ENCODE measurements at regions not wholly inside any gene's neighbourhood (a gene's known extent, or its start where the extent isn't known, plus 50 kb on each side); places are given as distances from the start of the nearest gene placed in this dataset.

GRCh38 chr3:69494185-69494584, 108.3 kb upstream of the FRMD4B start (continued):
- no peak for TF ChIP-seq REST (IDR thresholded peaks at IDR 0.05)
- TF ChIP-seq RARB (CRISPR knock-in tag; IDR thresholded peaks at IDR 0.05): no peak
- no peak for TF ChIP-seq BHLHE40 (IDR thresholded peaks at IDR 0.05; ENCODE audit: low read depth, low read length)
- TF ChIP-seq SREBF2 (IDR thresholded peaks at IDR 0.05): no peak
- no peak for TF ChIP-seq FOSB (CRISPR knock-in tag; IDR thresholded peaks at IDR 0.05)
- TF ChIP-seq ELK1 (IDR thresholded peaks at IDR 0.05; ENCODE audit: low read depth, low read length): no peak
- TF ChIP-seq TP53 (CRISPR knock-in tag; IDR thresholded peaks at IDR 0.05): no peak
- TF ChIP-seq HOXB13 (CRISPR knock-in tag; IDR thresholded peaks at IDR 0.05; ENCODE audit: low read depth): no peak
- no peak for TF ChIP-seq JUN (IDR thresholded peaks at IDR 0.05)
- TF ChIP-seq HMGXB4 (CRISPR knock-in tag; IDR thresholded peaks at IDR 0.05; ENCODE audit: borderline replicate concordance): no peak
- no peak for TF ChIP-seq HOXB5 (CRISPR knock-in tag; IDR thresholded peaks at IDR 0.05)
- TF ChIP-seq KDM1A (IDR thresholded peaks at IDR 0.05; ENCODE audit: low read depth): no peak
- TF ChIP-seq, protein P1, sequence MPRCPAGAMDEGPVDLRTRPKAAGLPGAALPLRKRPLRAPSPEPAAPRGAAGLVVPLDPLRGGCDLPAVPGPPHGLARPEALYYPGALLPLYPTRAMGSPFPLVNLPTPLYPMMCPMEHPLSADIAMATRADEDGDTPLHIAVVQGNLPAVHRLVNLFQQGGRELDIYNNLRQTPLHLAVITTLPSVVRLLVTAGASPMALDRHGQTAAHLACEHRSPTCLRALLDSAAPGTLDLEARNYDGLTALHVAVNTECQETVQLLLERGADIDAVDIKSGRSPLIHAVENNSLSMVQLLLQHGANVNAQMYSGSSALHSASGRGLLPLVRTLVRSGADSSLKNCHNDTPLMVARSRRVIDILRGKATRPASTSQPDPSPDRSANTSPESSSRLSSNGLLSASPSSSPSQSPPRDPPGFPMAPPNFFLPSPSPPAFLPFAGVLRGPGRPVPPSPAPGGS (IDR thresholded peaks at IDR 0.05): no peak

DNA sequence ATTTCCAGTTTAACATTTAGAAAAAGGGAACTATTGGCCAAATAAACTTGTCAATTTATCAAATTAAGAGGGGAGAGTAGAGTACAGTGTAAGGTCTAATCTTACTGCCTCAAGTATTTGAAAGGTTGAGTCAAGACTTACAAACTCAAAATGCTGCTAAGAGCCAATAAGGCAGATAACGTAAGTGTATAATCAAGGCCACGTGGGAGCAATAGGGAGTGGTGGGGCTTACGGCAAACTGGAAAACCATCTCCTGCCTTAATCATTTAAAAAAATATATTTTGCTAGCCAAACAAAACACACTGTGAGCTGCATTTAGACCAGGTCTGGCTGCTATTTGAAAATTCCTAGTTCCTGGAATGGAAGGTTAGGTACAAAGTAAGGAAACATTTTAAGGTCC, 107.3 kb upstream of the FRMD4B start:
- Histone ChIP-seq H3K9me3 (no peaks in the 10 kb centered on the region), H3K4me3 (no peak overlapping the region), H3K27ac (no peak overlapping the region), H3K4me1 (no peaks in the 10 kb centered on the region), H3K4me2 (no peak overlapping the region)
- CTCF ChIA-PET: interaction anchor here (1.6 kb wide), 1 partner anchor 10 kb away, joined by 6 read pairs; no protein-coding TSS in a partner anchor
- no peak for TF ChIP-seq FOXS1 (CRISPR knock-in tag; IDR thresholded peaks at IDR 0.05)
- no peak for TF ChIP-seq FOSL2 (IDR thresholded peaks at IDR 0.05)
- TF ChIP-seq FOSL2 (CRISPR knock-in tag; IDR thresholded peaks at IDR 0.05): no peak
- no peak for TF ChIP-seq CTCF (IDR thresholded peaks at IDR 0.05)
- TF ChIP-seq ZFP36 (IDR thresholded peaks at IDR 0.05; ENCODE audit: borderline replicate concordance, partially characterized antibody): no peak
- no peak for TF ChIP-seq MAZ (IDR thresholded peaks at IDR 0.05; ENCODE audit: borderline replicate concordance, low read depth, low read length)
- TF ChIP-seq MYC (IDR thresholded peaks at IDR 0.05; ENCODE audit: borderline replicate concordance, low read length): no peak
- DNase-seq (ENCODE audit: low read depth in 1 of 2, low spot score in 1 of 2): no peak
- no peak for ATAC-seq
- POLR2A ChIA-PET: no interaction called here
- FAIRE-seq: no peak
- 67% methylated on average over 3 of the region's 3 CpGs for WGBS (ENCODE audit: missing lambda C conversion rate)
